ENCODE measurements at regions not wholly inside any gene's neighbourhood (a gene's known extent, or its start where the extent isn't known, plus 50 kb on each side); places are given as distances from the start of the nearest gene placed in this dataset.
A peak's percentile ranks its signal among the peaks of the same experiment; 100 is the strongest.

DNA sequence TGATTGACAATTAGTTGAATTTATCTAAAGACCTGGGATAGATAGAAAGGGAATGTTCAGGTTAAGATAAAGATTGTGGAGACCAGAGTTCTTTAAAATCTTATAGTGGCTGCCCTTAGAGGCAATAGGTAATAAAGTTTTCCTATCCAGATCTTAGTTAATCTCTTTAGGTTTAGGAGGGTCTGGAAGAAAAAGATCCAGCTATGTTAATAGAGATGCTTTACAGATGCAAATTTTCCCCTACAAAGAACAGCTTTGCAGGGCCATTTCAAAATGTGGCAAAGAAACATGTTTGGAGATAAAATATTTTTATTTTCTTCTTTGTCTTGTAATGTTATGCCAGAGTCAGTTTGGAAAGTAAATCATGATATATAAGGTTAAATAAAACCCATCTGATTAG, 54.1 kb upstream of the CHIC1 start:
- Histone ChIP-seq H3K4me3 (no peak overlapping the region), H3K9me3 (no peaks in the 10 kb centered on the region), H3K4me1 (no peaks in the 10 kb centered on the region), H3K4me2 (no peak overlapping the region), H3K27ac (no peak overlapping the region)
- ChIA-PET POLR2A (no interaction called here), CTCF (no interaction called here)
- DNase-seq (ENCODE audit: low read depth in 1 of 2, low spot score in 1 of 2) (no peak), FAIRE-seq (peak; percentile 61), ATAC-seq (no peak)
- TF ChIP-seq RAD21 (conservative IDR thresholded peaks at IDR 0.05 in 1 of 2, IDR thresholded peaks at IDR 0.05 in 1 of 2) (no peak), GATA3 (IDR thresholded peaks at IDR 0.05; ENCODE audit: borderline replicate concordance) (no peak), NFE2L2 (conservative IDR thresholded peaks at IDR 0.05; ENCODE audit: low read length) (no peak), CHD2 (IDR thresholded peaks at IDR 0.05; ENCODE audit: low read length, partially characterized antibody) (no peak), TFCP2L1 (CRISPR knock-in tag; IDR thresholded peaks at IDR 0.05) (no peak), EP300 (IDR thresholded peaks at IDR 0.05) (no peak), HDAC2 (IDR thresholded peaks at IDR 0.05) (no peak), CHD4 (IDR thresholded peaks at IDR 0.05; ENCODE audit: borderline replicate concordance) (no peak), POLR2AphosphoS2 (conservative IDR thresholded peaks at IDR 0.05; ENCODE audit: low read length) (no peak)
- TF ChIP-seq, protein P1, sequence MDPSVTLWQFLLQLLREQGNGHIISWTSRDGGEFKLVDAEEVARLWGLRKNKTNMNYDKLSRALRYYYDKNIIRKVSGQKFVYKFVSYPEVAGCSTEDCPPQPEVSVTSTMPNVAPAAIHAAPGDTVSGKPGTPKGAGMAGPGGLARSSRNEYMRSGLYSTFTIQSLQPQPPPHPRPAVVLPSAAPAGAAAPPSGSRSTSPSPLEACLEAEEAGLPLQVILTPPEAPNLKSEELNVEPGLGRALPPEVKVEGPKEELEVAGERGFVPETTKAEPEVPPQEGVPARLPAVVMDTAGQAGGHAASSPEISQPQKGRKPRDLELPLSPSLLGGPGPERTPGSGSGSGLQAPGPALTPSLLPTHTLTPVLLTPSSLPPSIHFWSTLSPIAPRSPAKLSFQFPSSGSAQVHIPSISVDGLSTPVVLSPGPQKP (IDR thresholded peaks at IDR 0.05; ENCODE audit: low read depth, low read length), result no peak
- TF ChIP-seq, protein P2, sequence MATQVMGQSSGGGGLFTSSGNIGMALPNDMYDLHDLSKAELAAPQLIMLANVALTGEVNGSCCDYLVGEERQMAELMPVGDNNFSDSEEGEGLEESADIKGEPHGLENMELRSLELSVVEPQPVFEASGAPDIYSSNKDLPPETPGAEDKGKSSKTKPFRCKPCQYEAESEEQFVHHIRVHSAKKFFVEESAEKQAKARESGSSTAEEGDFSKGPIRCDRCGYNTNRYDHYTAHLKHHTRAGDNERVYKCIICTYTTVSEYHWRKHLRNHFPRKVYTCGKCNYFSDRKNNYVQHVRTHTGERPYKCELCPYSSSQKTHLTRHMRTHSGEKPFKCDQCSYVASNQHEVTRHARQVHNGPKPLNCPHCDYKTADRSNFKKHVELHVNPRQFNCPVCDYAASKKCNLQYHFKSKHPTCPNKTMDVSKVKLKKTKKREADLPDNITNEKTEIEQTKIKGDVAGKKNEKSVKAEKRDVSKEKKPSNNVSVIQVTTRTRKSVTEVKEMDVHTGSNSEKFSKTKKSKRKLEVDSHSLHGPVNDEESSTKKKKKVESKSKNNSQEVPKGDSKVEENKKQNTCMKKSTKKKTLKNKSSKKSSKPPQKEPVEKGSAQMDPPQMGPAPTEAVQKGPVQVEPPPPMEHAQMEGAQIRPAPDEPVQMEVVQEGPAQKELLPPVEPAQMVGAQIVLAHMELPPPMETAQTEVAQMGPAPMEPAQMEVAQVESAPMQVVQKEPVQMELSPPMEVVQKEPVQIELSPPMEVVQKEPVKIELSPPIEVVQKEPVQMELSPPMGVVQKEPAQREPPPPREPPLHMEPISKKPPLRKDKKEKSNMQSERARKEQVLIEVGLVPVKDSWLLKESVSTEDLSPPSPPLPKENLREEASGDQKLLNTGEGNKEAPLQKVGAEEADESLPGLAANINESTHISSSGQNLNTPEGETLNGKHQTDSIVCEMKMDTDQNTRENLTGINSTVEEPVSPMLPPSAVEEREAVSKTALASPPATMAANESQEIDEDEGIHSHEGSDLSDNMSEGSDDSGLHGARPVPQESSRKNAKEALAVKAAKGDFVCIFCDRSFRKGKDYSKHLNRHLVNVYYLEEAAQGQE (IDR thresholded peaks at IDR 0.05), result no peak

Measured in A549 (cell line).